HG03135 (cell line): ENCODE measurements at regions not wholly inside any gene's neighbourhood (a gene's known extent, or its start where the extent isn't known, plus 50 kb on each side); places are given as distances from the start of the nearest gene placed in this dataset.

Experiments used
- ATAC-seq: cut with Tn5 transposase; IDR thresholded peaks from one replicate; pipeline ENCODE4 v1.9.1; 2021; ENCODE audit warnings: mild to moderate bottlenecking, moderate library complexity; ENCODE audit not compliant: unreplicated experiment

GRCh38 chr3:193978030-193978429 is 157.9 kb upstream of the HES1 start:
- no peak for ATAC-seq

- no peak for ATAC-seq
Measured at GRCh38 chr3:193978486-193978885, 157.5 kb upstream of the HES1 start.

GRCh38 chr3:193980326-193980725 is 155.6 kb upstream of the HES1 start:
- ATAC-seq: no peak

GRCh38 chr3:193980905-193981304 is 155.0 kb upstream of the HES1 start:
- no peak for ATAC-seq

- ATAC-seq: no peak
Measured at GRCh38 chr3:193981504-193981903, 154.4 kb upstream of the HES1 start.

- no peak for ATAC-seq
Measured at GRCh38 chr3:193982258-193982659, 153.7 kb upstream of the HES1 start.

- ATAC-seq: no peak
Measured at GRCh38 chr3:193983846-193984818, 151.8 kb upstream of the HES1 start.

- no peak for ATAC-seq
Measured at GRCh38 chr3:193984876-193985275, 151.1 kb upstream of the HES1 start.

- no peak for ATAC-seq
Measured at GRCh38 chr3:193987186-193987585, 148.8 kb upstream of the HES1 start.

GRCh38 chr3:193989186-193989585 is 146.8 kb upstream of the HES1 start:
- ATAC-seq: no peak

GRCh38 chr3:193991666-193992424 is 144.1 kb upstream of the HES1 start:
- ATAC-seq: no peak

- no peak for ATAC-seq
Measured at GRCh38 chr3:193992425-193993037, 143.4 kb upstream of the HES1 start.

- ATAC-seq: no peak
Measured at GRCh38 chr3:193996221-193996620, 139.7 kb upstream of the HES1 start.

- no peak for ATAC-seq
Measured at GRCh38 chr3:193996641-193997089, 139.3 kb upstream of the HES1 start.

- no peak for ATAC-seq
Measured at GRCh38 chr3:193997228-193998122, 138.5 kb upstream of the HES1 start.

- no peak for ATAC-seq
Measured at GRCh38 chr3:193998123-193998448, 137.9 kb upstream of the HES1 start.

- no peak for ATAC-seq
Measured at GRCh38 chr3:193998628-193999195, 137.2 kb upstream of the HES1 start.

- no peak for ATAC-seq
Measured at GRCh38 chr3:194000100-194000499, 135.8 kb upstream of the HES1 start.

GRCh38 chr3:194000712-194001111 is 135.2 kb upstream of the HES1 start:
- ATAC-seq: no peak
